Muscle layer of duodenum (tissue), 2 donors: ENCODE measurements at regions not wholly inside any gene's neighbourhood (a gene's known extent, or its start where the extent isn't known, plus 50 kb on each side); places are given as distances from the start of the nearest gene placed in this dataset.

ENCODE experiments used
- H3K27ac ChIP-seq: one replicate; pipeline ENCODE4 v1.7.0; 2013; ENCODE audit warnings: mild to moderate bottlenecking, low read length
- H3K27me3 ChIP-seq: one replicate; pipeline ENCODE4 v1.7.0; 2013; ENCODE audit warnings: low read depth, mild to moderate bottlenecking, control low read depth, low read length
- H3K36me3 ChIP-seq, 2 donors: one replicate each; pipeline ENCODE4 v1.7.0; 2013; ENCODE audit warnings: low read length in 2 of 2, control low read depth in 1 of 2, mild to moderate bottlenecking in 1 of 2; ENCODE audit not compliant: insufficient read depth in 2 of 2, control insufficient read depth in 1 of 2
- H3K4me1 ChIP-seq, 2 donors: one replicate each; pipeline ENCODE4 v1.7.0; 2013; ENCODE audit warnings: low read length in 2 of 2, mild to moderate bottlenecking in 2 of 2, control low read depth in 1 of 2, moderate library complexity in 1 of 2; ENCODE audit not compliant: insufficient read depth in 2 of 2, control insufficient read depth in 1 of 2
- H3K4me3 ChIP-seq, 2 donors: one replicate each; pipeline ENCODE4 v1.7.0; 2013; ENCODE audit warnings: low read length in 2 of 2, low read depth in 1 of 2, mild to moderate bottlenecking in 1 of 2
- H3K9me3 ChIP-seq, 2 donors: one replicate each; pipeline ENCODE4 v1.7.0; 2013; ENCODE audit warnings: low read length in 2 of 2, control low read depth in 1 of 2, mild to moderate bottlenecking in 1 of 2; ENCODE audit not compliant: control insufficient read depth in 1 of 2
- donor health status: healthy.

- Histone ChIP-seq H3K4me3 (no peak overlapping the region), H3K36me3 (no peaks in the 10 kb centered on the region), H3K27me3 (no peaks in the 10 kb centered on the region), H3K9me3 (no peaks in the 10 kb centered on the region), H3K4me1 (no peaks in the 10 kb centered on the region), H3K27ac (no peak overlapping the region)
These were observed 313.4 kb downstream of the CASP12 start for GRCh38 chr11:104584823-104585222.

- Histone ChIP-seq H3K4me3 (no peak overlapping the region), H3K27me3 (no peaks in the 10 kb centered on the region), H3K4me1 (no peaks in the 10 kb centered on the region), H3K36me3 (no peaks in the 10 kb centered on the region), H3K27ac (no peak overlapping the region), H3K9me3 (no peaks in the 10 kb centered on the region)
These were observed 314.4 kb downstream of the CASP12 start for GRCh38 chr11:104583857-104584256.

GRCh38 chr11:104582431-104582830 is 315.8 kb downstream of the CASP12 start:
- Histone ChIP-seq H3K36me3 (no peaks in the 10 kb centered on the region), H3K4me1 (no peaks in the 10 kb centered on the region), H3K9me3 (no peaks in the 10 kb centered on the region), H3K27me3 (no peaks in the 10 kb centered on the region), H3K27ac (no peak overlapping the region), H3K4me3 (no peak overlapping the region)

- Histone ChIP-seq H3K4me1 (no peaks in the 10 kb centered on the region), H3K27me3 (no peaks in the 10 kb centered on the region), H3K4me3 (no peak overlapping the region), H3K36me3 (no peaks in the 10 kb centered on the region), H3K27ac (no peak overlapping the region), H3K9me3 (no peaks in the 10 kb centered on the region)
These were observed 316.8 kb downstream of the CASP12 start for GRCh38 chr11:104581246-104581980.

GRCh38 chr11:104573441-104573990 is 324.7 kb downstream of the CASP12 start:
- H3K36me3 ChIP-seq = no peaks in the 10 kb centered on the region
- no peak overlapping the region for H3K27ac ChIP-seq
- no peak overlapping the region for H3K4me3 ChIP-seq
- H3K9me3 ChIP-seq = no peaks in the 10 kb centered on the region
- no peaks in the 10 kb centered on the region for H3K4me1 ChIP-seq
- no peaks in the 10 kb centered on the region for H3K27me3 ChIP-seq

GRCh38 chr11:104572279-104572678 is 326.0 kb downstream of the CASP12 start:
- no peaks in the 10 kb centered on the region for H3K36me3 ChIP-seq
- no peak overlapping the region for H3K4me3 ChIP-seq
- no peaks in the 10 kb centered on the region for H3K4me1 ChIP-seq
- H3K9me3 ChIP-seq = no peaks in the 10 kb centered on the region
- H3K27ac ChIP-seq = no peak overlapping the region
- H3K27me3 ChIP-seq = no peaks in the 10 kb centered on the region

- H3K4me1 ChIP-seq = no peaks in the 10 kb centered on the region
- H3K27ac ChIP-seq = no peak overlapping the region
- H3K27me3 ChIP-seq = no peaks in the 10 kb centered on the region
- no peaks in the 10 kb centered on the region for H3K9me3 ChIP-seq
- H3K4me3 ChIP-seq = no peak overlapping the region
- no peaks in the 10 kb centered on the region for H3K36me3 ChIP-seq
These were observed 328.1 kb downstream of the CASP12 start for GRCh38 chr11:104570078-104570701.

GRCh38 chr11:104565583-104565961 is 332.7 kb downstream of the CASP12 start:
- H3K27ac ChIP-seq = no peak overlapping the region

GRCh38 chr11:104564921-104565582 is 333.2 kb downstream of the CASP12 start:
- Histone ChIP-seq H3K36me3 (no peaks in the 10 kb centered on the region), H3K4me1 (no peaks in the 10 kb centered on the region), H3K4me3 (no peak overlapping the region), H3K27me3 (no peaks in the 10 kb centered on the region), H3K27ac (no peak overlapping the region), H3K9me3 (no peaks in the 10 kb centered on the region)

More at GRCh38 chr11:104565583-104565961, 332.7 kb downstream of the CASP12 start:
- no peaks in the 10 kb centered on the region for H3K36me3 ChIP-seq
- H3K4me3 ChIP-seq = no peak overlapping the region
- H3K27me3 ChIP-seq = no peaks in the 10 kb centered on the region
- H3K4me1 ChIP-seq = no peaks in the 10 kb centered on the region
- H3K9me3 ChIP-seq = no peaks in the 10 kb centered on the region

GRCh38 chr11:104556606-104557301 is 341.5 kb downstream of the CASP12 start:
- H3K36me3 ChIP-seq = no peaks in the 10 kb centered on the region
- no peaks in the 10 kb centered on the region for H3K9me3 ChIP-seq
- H3K4me1 ChIP-seq = no peaks in the 10 kb centered on the region
- no peak overlapping the region for H3K27ac ChIP-seq
- H3K27me3 ChIP-seq = no peaks in the 10 kb centered on the region
- H3K4me3 ChIP-seq = no peak overlapping the region

- Histone ChIP-seq H3K27ac (no peak overlapping the region), H3K27me3 (no peaks in the 10 kb centered on the region), H3K9me3 (no peaks in the 10 kb centered on the region), H3K4me3 (no peak overlapping the region), H3K36me3 (no peaks in the 10 kb centered on the region), H3K4me1 (no peaks in the 10 kb centered on the region)
These were observed 349.2 kb downstream of the CASP12 start for GRCh38 chr11:104549019-104549418.
